Peyer's patch (tissue), 4 donors: ENCODE measurements at regions not wholly inside any gene's neighbourhood (a gene's known extent, or its start where the extent isn't known, plus 50 kb on each side); places are given as distances from the start of the nearest gene placed in this dataset.

Experiments used
- CTCF ChIP-seq, 6 experiments: fragments of 450-650 bp in 4 of 6; fragments of 200-600 bp in 2 of 6; sonication (generic) in 1 of 6; IDR thresholded peaks; one replicate each; pipeline ENCODE4 v1.5.1; 2017 to 2019; ENCODE audit warnings: antibody characterized with exemption in 6 of 6, mild to moderate bottlenecking in 3 of 6, moderate library complexity in 1 of 6
- POLR2A ChIP-seq, 2 donors: fragments of 450-650 bp; IDR thresholded peaks; one replicate each; pipeline ENCODE4 v1.5.1; 2017; ENCODE audit warnings: antibody characterized with exemption in 2 of 2, mild to moderate bottlenecking in 2 of 2, moderate library complexity in 2 of 2

GRCh38 chr15:87557881-87558280 lies 698.7 kb downstream of the NTRK3 start:
- TF ChIP-seq CTCF (IDR thresholded peaks at IDR 0.05): no peak
- no peak for TF ChIP-seq POLR2A (IDR thresholded peaks at IDR 0.05)
